NT2/D1 (cell line): ENCODE measurements at regions not wholly inside any gene's neighbourhood (a gene's known extent, or its start where the extent isn't known, plus 50 kb on each side); places are given as distances from the start of the nearest gene placed in this dataset.

Source experiments
- DNase-seq: peaks from one replicate; pipeline ENCODE4 v3.0.0-alpha.2; 2011; ENCODE audit warnings: low read depth, low spot score
- H3K27me3 ChIP-seq: 2 replicates; pipeline ENCODE4 v1.6.0; 2011; ENCODE audit warnings: mild to moderate bottlenecking; ENCODE audit not compliant: insufficient read length, insufficient read depth
- H3K36me3 ChIP-seq: 2 replicates; pipeline ENCODE4 v1.6.1; 2011; ENCODE audit warnings: mild to moderate bottlenecking, low read length, mixed read lengths; ENCODE audit not compliant: insufficient read depth, insufficient read length
- H3K4me1 ChIP-seq: 2 replicates; pipeline ENCODE4 v1.5.1; 2011; ENCODE audit not compliant: insufficient read depth, insufficient read length
- H3K4me3 ChIP-seq: 2 replicates; pipeline ENCODE4 v1.5.1; 2011; ENCODE audit warnings: low read depth; ENCODE audit not compliant: insufficient read length
- H3K9ac ChIP-seq: 2 replicates; pipeline ENCODE4 v1.6.0; 2011; ENCODE audit warnings: low read depth; ENCODE audit not compliant: insufficient read length
- H3K9me3 ChIP-seq: 2 replicates; pipeline ENCODE4 v1.5.1; 2011; ENCODE audit warnings: mild to moderate bottlenecking, low read length; ENCODE audit not compliant: insufficient read depth
- SUZ12 ChIP-seq: IDR thresholded peaks from 2 replicates; pipeline ENCODE4 v1.6.1; 2011; ENCODE audit not compliant: insufficient read length, insufficient read depth; ENCODE audit errors: extremely low read depth
- YY1 ChIP-seq: IDR thresholded peaks from 2 replicates; pipeline ENCODE4 v1.6.1; 2011; ENCODE audit not compliant: insufficient read length, insufficient read depth
- ZNF274 ChIP-seq: IDR thresholded peaks from 2 replicates; pipeline ENCODE4 v1.6.1; 2011; ENCODE audit warnings: mild to moderate bottlenecking, low read depth, low read length

GRCh38 chr1:113243529-113243928, 146.8 kb upstream of the MAGI3 start:
- Histone ChIP-seq H3K36me3 (no peaks in the 10 kb centered on the region), H3K4me3 (no peak overlapping the region), H3K9ac (no peak overlapping the region), H3K4me1 (no peaks in the 10 kb centered on the region), H3K9me3 (no peaks in the 10 kb centered on the region), H3K27me3 (no peaks in the 10 kb centered on the region)
- no peak for TF ChIP-seq YY1
- DNase-seq, result no peak

- TF ChIP-seq ZNF274 (no peak), SUZ12 (no peak)
- no peak overlapping the region for H3K4me3 ChIP-seq
- H3K9me3 ChIP-seq, result no peaks in the 10 kb centered on the region
These were observed 146.0 kb upstream of the MAGI3 start for GRCh38 chr1:113244112-113244820.

GRCh38 chr1:113245252-113245651, 145.1 kb upstream of the MAGI3 start:
- H3K9ac ChIP-seq, result no peak overlapping the region
- H3K36me3 ChIP-seq, result no peaks in the 10 kb centered on the region
- DNase-seq, result no peak
- H3K4me1 ChIP-seq, result no peaks in the 10 kb centered on the region
- H3K4me3 ChIP-seq, result no peak overlapping the region
- TF ChIP-seq SUZ12 (no peak), YY1 (no peak), ZNF274 (no peak)
- no peaks in the 10 kb centered on the region for H3K9me3 ChIP-seq
- no peaks in the 10 kb centered on the region for H3K27me3 ChIP-seq

More at GRCh38 chr1:113244112-113244820, 146.0 kb upstream of the MAGI3 start:
- Histone ChIP-seq H3K9ac (no peak overlapping the region), H3K4me1 (no peaks in the 10 kb centered on the region), H3K27me3 (no peaks in the 10 kb centered on the region), H3K36me3 (no peaks in the 10 kb centered on the region)
- no peak for DNase-seq

- no peak overlapping the region for H3K9ac ChIP-seq
These were observed 143.4 kb upstream of the MAGI3 start for GRCh38 chr1:113246929-113247328.

GRCh38 chr1:113247355-113247754, 143.0 kb upstream of the MAGI3 start:
- H3K4me3 ChIP-seq, result no peak overlapping the region
- TF ChIP-seq ZNF274 (no peak), SUZ12 (no peak), YY1 (no peak)
- no peaks in the 10 kb centered on the region for H3K36me3 ChIP-seq
- no peaks in the 10 kb centered on the region for H3K27me3 ChIP-seq
- no peak for DNase-seq
- no peaks in the 10 kb centered on the region for H3K4me1 ChIP-seq
- no peaks in the 10 kb centered on the region for H3K9me3 ChIP-seq
- no peak overlapping the region for H3K9ac ChIP-seq

More at GRCh38 chr1:113246929-113247328, 143.4 kb upstream of the MAGI3 start:
- Histone ChIP-seq H3K27me3 (no peaks in the 10 kb centered on the region), H3K36me3 (no peaks in the 10 kb centered on the region), H3K9me3 (no peaks in the 10 kb centered on the region), H3K4me1 (no peaks in the 10 kb centered on the region), H3K4me3 (no peak overlapping the region)
- DNase-seq, result no peak
- TF ChIP-seq ZNF274, result no peak
- no peak for TF ChIP-seq SUZ12
- TF ChIP-seq YY1, result no peak

DNA sequence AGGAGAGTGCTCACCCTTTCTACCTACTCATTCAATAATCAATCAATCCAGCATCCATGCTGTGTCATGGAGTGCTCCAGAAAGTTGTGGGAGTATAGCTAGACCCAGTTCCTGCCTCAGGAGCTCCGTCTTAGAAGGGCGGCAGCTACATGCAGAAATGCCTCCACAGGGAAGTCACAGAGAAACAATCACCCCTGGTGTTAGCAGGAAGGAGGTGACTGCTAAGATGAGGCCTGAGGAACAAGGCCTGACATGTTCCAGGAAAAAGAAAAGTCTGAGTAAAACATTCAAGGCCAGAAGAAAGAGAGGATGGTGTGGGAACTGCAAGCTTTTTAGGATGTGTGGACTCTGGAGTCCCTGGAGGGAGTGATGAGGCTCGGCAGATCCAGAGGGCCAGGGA, 142.5 kb upstream of the MAGI3 start:
- H3K9ac ChIP-seq, result no peak overlapping the region
- no peaks in the 10 kb centered on the region for H3K9me3 ChIP-seq
- H3K27me3 ChIP-seq, result no peaks in the 10 kb centered on the region
- no peak for TF ChIP-seq SUZ12
- TF ChIP-seq ZNF274, result no peak
- no peak for TF ChIP-seq YY1
- DNase-seq, result no peak
- no peaks in the 10 kb centered on the region for H3K36me3 ChIP-seq
- no peak overlapping the region for H3K4me3 ChIP-seq
- H3K4me1 ChIP-seq, result no peaks in the 10 kb centered on the region

- TF ChIP-seq YY1, result no peak
- no peak for TF ChIP-seq ZNF274
- TF ChIP-seq SUZ12, result no peak
- no peak for DNase-seq
- Histone ChIP-seq H3K4me1 (no peaks in the 10 kb centered on the region), H3K9ac (no peak overlapping the region), H3K9me3 (no peaks in the 10 kb centered on the region), H3K4me3 (no peak overlapping the region), H3K36me3 (no peaks in the 10 kb centered on the region), H3K27me3 (no peaks in the 10 kb centered on the region)
These were observed 141.8 kb upstream of the MAGI3 start for GRCh38 chr1:113248494-113248893.

- Histone ChIP-seq H3K9me3 (peaks cover 12% of the 10 kb centered on the region; the same call in 1 of the 2 replicates), H3K27me3 (no peaks in the 10 kb centered on the region), H3K4me1 (no peaks in the 10 kb centered on the region), H3K36me3 (no peaks in the 10 kb centered on the region), H3K9ac (no peak overlapping the region), H3K4me3 (no peak overlapping the region)
- TF ChIP-seq YY1 (no peak), ZNF274 (no peak), SUZ12 (no peak)
- DNase-seq, result no peak
These were observed 140.2 kb upstream of the MAGI3 start for GRCh38 chr1:113250161-113250560.
